GM12875 (cell line): ENCODE measurements at regions not wholly inside any gene's neighbourhood (a gene's known extent, or its start where the extent isn't known, plus 50 kb on each side); places are given as distances from the start of the nearest gene placed in this dataset.

ENCODE experiments used
- H3K4me3 ChIP-seq: one replicate; pipeline ENCODE4 v1.5.1; 2011; ENCODE audit warnings: low read depth, low read length, control low read depth
- TF ChIP-seq, protein P1 (sequence below): IDR thresholded peaks from 2 replicates; pipeline ENCODE4 v1.5.1; 2011; ENCODE audit warnings: low read depth, mild to moderate bottlenecking, control low read depth, inconsistent platforms, low read length, moderate library complexity, borderline replicate concordance; ENCODE audit not compliant: insufficient read depth

- TF ChIP-seq, protein P1, sequence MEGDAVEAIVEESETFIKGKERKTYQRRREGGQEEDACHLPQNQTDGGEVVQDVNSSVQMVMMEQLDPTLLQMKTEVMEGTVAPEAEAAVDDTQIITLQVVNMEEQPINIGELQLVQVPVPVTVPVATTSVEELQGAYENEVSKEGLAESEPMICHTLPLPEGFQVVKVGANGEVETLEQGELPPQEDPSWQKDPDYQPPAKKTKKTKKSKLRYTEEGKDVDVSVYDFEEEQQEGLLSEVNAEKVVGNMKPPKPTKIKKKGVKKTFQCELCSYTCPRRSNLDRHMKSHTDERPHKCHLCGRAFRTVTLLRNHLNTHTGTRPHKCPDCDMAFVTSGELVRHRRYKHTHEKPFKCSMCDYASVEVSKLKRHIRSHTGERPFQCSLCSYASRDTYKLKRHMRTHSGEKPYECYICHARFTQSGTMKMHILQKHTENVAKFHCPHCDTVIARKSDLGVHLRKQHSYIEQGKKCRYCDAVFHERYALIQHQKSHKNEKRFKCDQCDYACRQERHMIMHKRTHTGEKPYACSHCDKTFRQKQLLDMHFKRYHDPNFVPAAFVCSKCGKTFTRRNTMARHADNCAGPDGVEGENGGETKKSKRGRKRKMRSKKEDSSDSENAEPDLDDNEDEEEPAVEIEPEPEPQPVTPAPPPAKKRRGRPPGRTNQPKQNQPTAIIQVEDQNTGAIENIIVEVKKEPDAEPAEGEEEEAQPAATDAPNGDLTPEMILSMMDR = no peak
- no peak overlapping the region for H3K4me3 ChIP-seq
Measured at GRCh38 chr2:216996279-216996845, 136.5 kb upstream of the TNP1 start.

GRCh38 chr2:216994353-216994854, 134.5 kb upstream of the TNP1 start:
- TF ChIP-seq, protein P1 = no peak
- H3K4me3 ChIP-seq = no peak overlapping the region

GRCh38 chr2:216992056-216992675, 132.3 kb upstream of the TNP1 start:
- TF ChIP-seq, protein P1 = no peak
- H3K4me3 ChIP-seq = no peak overlapping the region

DNA sequence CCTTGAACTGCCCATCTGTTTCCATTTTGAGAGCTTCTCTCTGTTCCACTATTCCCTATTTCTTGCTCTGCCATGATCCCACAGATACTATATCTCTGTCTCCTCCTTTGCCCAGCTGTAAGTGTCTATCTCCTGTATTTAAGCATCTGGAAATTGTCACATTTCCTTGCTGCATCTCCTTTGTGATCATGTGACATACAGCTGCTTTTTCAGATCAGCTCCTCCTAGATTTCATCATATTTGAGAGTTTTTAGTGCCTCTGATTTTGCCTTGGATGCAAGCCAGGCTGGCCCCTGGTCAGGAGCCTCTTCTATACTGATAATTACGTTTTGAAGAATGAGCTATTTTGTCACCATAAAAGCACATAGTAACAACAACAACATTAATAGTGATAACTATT, 131.7 kb upstream of the TNP1 start:
- TF ChIP-seq, protein P1 = no peak
- H3K4me3 ChIP-seq = no peak overlapping the region

GRCh38 chr2:216989340-216990129, 129.7 kb upstream of the TNP1 start:
- H3K4me3 ChIP-seq = no peak overlapping the region
- TF ChIP-seq, protein P1 = peak; percentile 9; the same call in 1 of the 2 replicates

- TF ChIP-seq, protein P1 = no peak
- H3K4me3 ChIP-seq = no peak overlapping the region
Measured at GRCh38 chr2:216987252-216987821, 127.5 kb upstream of the TNP1 start.
